HEK293T (cell line): ENCODE measurements at regions not wholly inside any gene's neighbourhood (a gene's known extent, or its start where the extent isn't known, plus 50 kb on each side); places are given as distances from the start of the nearest gene placed in this dataset.
"Not testable (repeated sequence)": the region's sequence is repeated elsewhere in the genome, so short reads cannot be mapped to it uniquely, and the experiment has no call there.

Source experiments
- CTCF ChIA-PET: fragments of 350-600 bp; formaldehyde crosslinking; extraction: SDS; loops from one replicate; lab custom pipeline; 2021; ENCODE audit warnings: antibody characterized with exemption, inconsistent platforms; lab: Yijun Ruan, JAX
- POLR2A ChIA-PET: fragments of 350-600 bp; formaldehyde crosslinking; extraction: SDS; loops from one replicate; lab custom pipeline; 2020; ENCODE audit warnings: antibody characterized with exemption, inconsistent platforms; lab: Yijun Ruan, JAX
- DNase-seq: peaks from one replicate; pipeline ENCODE4 v3.0.0; 2012; ENCODE audit warnings: mixed read lengths; ENCODE audit errors: extremely low spot score
- ARNT ChIP-seq: fragments of 450-650 bp; IDR thresholded peaks from 2 replicates; pipeline ENCODE4 v1.6.1; 2017; ENCODE audit warnings: mild to moderate bottlenecking
- BHLHE40 ChIP-seq: fragments of 450-650 bp; IDR thresholded peaks from 2 replicates; pipeline ENCODE4 v1.6.1; 2016; ENCODE audit warnings: mild to moderate bottlenecking, moderate library complexity, borderline replicate concordance
- CTBP1 ChIP-seq: fragments of 450-650 bp; IDR thresholded peaks from 2 replicates; pipeline ENCODE4 v1.6.1; 2016; ENCODE audit warnings: borderline replicate concordance
- ELF4 ChIP-seq: fragments of 450-650 bp; IDR thresholded peaks from 2 replicates; pipeline ENCODE4 v1.6.1; 2017; ENCODE audit warnings: antibody characterized with exemption
- FOXA1 ChIP-seq: fragments of 450-650 bp; IDR thresholded peaks from 2 replicates; pipeline ENCODE4 v1.6.1; 2016; ENCODE audit warnings: mild to moderate bottlenecking
- FOXK2 ChIP-seq: fragments of 450-650 bp; IDR thresholded peaks from 2 replicates; pipeline ENCODE4 v1.6.1; 2016; ENCODE audit warnings: mild to moderate bottlenecking
- FOXM1 ChIP-seq: fragments of 450-650 bp; IDR thresholded peaks from 2 replicates; pipeline ENCODE4 v1.6.1; 2017; ENCODE audit warnings: mild to moderate bottlenecking, borderline replicate concordance
- HDGF ChIP-seq: fragments of 450-650 bp; IDR thresholded peaks from 2 replicates; pipeline ENCODE4 v1.6.1; 2017; ENCODE audit warnings: antibody characterized with exemption, borderline replicate concordance
- L3MBTL2 ChIP-seq: fragments of 450-650 bp; conservative IDR thresholded peaks from 2 replicates; pipeline ENCODE4 v1.6.1; 2016; ENCODE audit warnings: mild to moderate bottlenecking
- LEF1 ChIP-seq: fragments of 450-650 bp; IDR thresholded peaks from 2 replicates; pipeline ENCODE4 v1.6.1; 2017; ENCODE audit warnings: mild to moderate bottlenecking, borderline replicate concordance
- NFRKB ChIP-seq: fragments of 450-650 bp; IDR thresholded peaks from 2 replicates; pipeline ENCODE4 v1.6.1; 2016; ENCODE audit warnings: mild to moderate bottlenecking, moderate library complexity
- PKNOX1 ChIP-seq: fragments of 450-650 bp; IDR thresholded peaks from 2 replicates; pipeline ENCODE4 v1.6.1; 2016
- SP1 ChIP-seq: fragments of 450-650 bp; IDR thresholded peaks from 2 replicates; pipeline ENCODE4 v1.6.1; 2017
- SUZ12 ChIP-seq: fragments of 450-650 bp; IDR thresholded peaks from 2 replicates; pipeline ENCODE4 v1.6.1; 2016; ENCODE audit warnings: mild to moderate bottlenecking
- TARDBP ChIP-seq: fragments of 450-650 bp; IDR thresholded peaks from 2 replicates; pipeline ENCODE4 v1.6.1; 2016
- ZNF384 ChIP-seq: fragments of 450-650 bp; IDR thresholded peaks from 2 replicates; pipeline ENCODE4 v1.6.1; 2016

- no peak for DNase-seq
- no peak for TF ChIP-seq SUZ12
- no peak for TF ChIP-seq FOXM1
- no peak for TF ChIP-seq HDGF
- ChIA-PET CTCF (interaction anchor here (0.6 kb wide), 1 partner anchor 20 kb away, joined by 5 read pairs; no protein-coding TSS in a partner anchor), POLR2A (no interaction called here)
Observed at GRCh38 chr10:9158675-9159074, 1104.2 kb downstream of the GATA3 start.

- POLR2A ChIA-PET: no interaction called here
- no peak for TF ChIP-seq CTBP1
- TF ChIP-seq LEF1: no peak
- TF ChIP-seq PKNOX1: no peak
- no peak for TF ChIP-seq FOXM1
- TF ChIP-seq ARNT: no peak
- TF ChIP-seq FOXA1: no peak
- no peak for TF ChIP-seq NFRKB
- TF ChIP-seq HDGF: no peak
- TF ChIP-seq FOXK2: no peak
- TF ChIP-seq ELF4: no peak
- no peak for TF ChIP-seq BHLHE40
- TF ChIP-seq ZNF384: no peak
- TF ChIP-seq SUZ12: no peak
- TF ChIP-seq SP1: no peak
- no peak for TF ChIP-seq L3MBTL2
- CTCF ChIA-PET: no interaction called here
- DNase-seq: no peak
Observed at GRCh38 chr10:9160275-9160674, 1105.8 kb downstream of the GATA3 start.

- no peak for DNase-seq
- TF ChIP-seq ARNT (no peak), CTBP1 (no peak), ELF4 (no peak), NFRKB (no peak), FOXM1 (no peak), TARDBP (no peak), PKNOX1 (no peak), SP1 (no peak), HDGF (no peak), BHLHE40 (no peak), ZNF384 (no peak), FOXA1 (no peak), L3MBTL2 (no peak), SUZ12 (no peak), FOXK2 (no peak), LEF1 (no peak)
- ChIA-PET POLR2A (no interaction called here), CTCF (no interaction called here)
Observed at GRCh38 chr10:9163699-9164098, 1109.2 kb downstream of the GATA3 start.

GRCh38 chr10:9166770-9167169 lies 1112.3 kb downstream of the GATA3 start:
- TF ChIP-seq SP1 (no peak), HDGF (no peak), L3MBTL2 (no peak)
- CTCF ChIA-PET: no interaction called here
- DNase-seq: no peak
- POLR2A ChIA-PET: no interaction called here

- CTCF ChIA-PET: no interaction called here
- DNase-seq: no peak
Observed at GRCh38 chr10:9172276-9172675, 1117.8 kb downstream of the GATA3 start.

GRCh38 chr10:9175200-9175599 lies 1120.7 kb downstream of the GATA3 start:
- DNase-seq: no peak
- ChIA-PET CTCF (no interaction called here), POLR2A (no interaction called here)
- TF ChIP-seq FOXM1 (no peak), LEF1 (no peak), SP1 (no peak), HDGF (no peak), FOXK2 (no peak), TARDBP (no peak), CTBP1 (no peak), SUZ12 (no peak), PKNOX1 (no peak), ELF4 (no peak), ARNT (no peak)

More at GRCh38 chr10:9172276-9172675, 1117.8 kb downstream of the GATA3 start:
- POLR2A ChIA-PET: no interaction called here
- no peak for TF ChIP-seq SP1
- no peak for TF ChIP-seq ELF4
- TF ChIP-seq FOXK2: no peak
- no peak for TF ChIP-seq FOXA1
- no peak for TF ChIP-seq CTBP1

GRCh38 chr10:9183197-9183880 lies 1128.9 kb downstream of the GATA3 start:
- CTCF ChIA-PET, POLR2A ChIA-PET, DNase-seq: not testable (repeated sequence)
